ENCODE measurements at regions not wholly inside any gene's neighbourhood (a gene's known extent, or its start where the extent isn't known, plus 50 kb on each side); places are given as distances from the start of the nearest gene placed in this dataset.
A peak's percentile ranks its signal among the peaks of the same experiment; 100 is the strongest.

DNA sequence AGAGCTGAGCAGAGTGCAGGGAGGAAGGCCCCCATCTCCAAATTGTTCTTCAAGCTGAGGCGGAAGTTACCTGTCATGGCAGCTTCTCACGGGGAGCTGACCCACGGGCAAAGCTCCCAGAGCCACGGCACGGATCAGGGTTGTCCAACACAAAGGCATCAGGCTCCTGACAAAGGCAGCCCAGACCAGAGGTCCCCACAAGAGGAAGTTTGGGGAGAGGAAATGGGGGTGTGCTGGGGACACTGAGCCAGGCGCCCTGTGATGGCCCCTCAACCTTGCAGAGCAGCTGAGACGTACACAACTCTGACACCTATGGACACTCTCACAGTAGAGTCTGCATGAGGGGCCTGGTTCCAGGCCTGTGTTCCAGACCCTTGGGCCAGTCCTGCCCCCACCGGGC lies 95.6 kb downstream of the CTTN start:
- Histone ChIP-seq H3K4me3 (ENCODE audit: low read depth, low read length) (no peak overlapping the region), H3K36me3 (ENCODE audit: control insufficient read depth, insufficient read depth, low read length) (peaks cover 61% of the 10 kb centered on the region), H3K27me3 (ENCODE audit: control insufficient read depth, insufficient read depth, low read length) (no peaks in the 10 kb centered on the region), H3K27ac (ENCODE audit: low read depth, low read length) (no peak overlapping the region), H3K4me1 (ENCODE audit: control insufficient read depth, insufficient read depth, low read length) (peaks cover 12% of the 10 kb centered on the region), H3K9me3 (ENCODE audit: control insufficient read depth, insufficient read depth, low read length) (no peaks in the 10 kb centered on the region)
- no peak for DNase-seq (ENCODE audit: low read depth in 4 of 6, low spot score in 6 of 6)
- 92% methylated on average over 8 of the region's 8 CpGs for WGBS (ENCODE audit: insufficient coverage)

DNA sequence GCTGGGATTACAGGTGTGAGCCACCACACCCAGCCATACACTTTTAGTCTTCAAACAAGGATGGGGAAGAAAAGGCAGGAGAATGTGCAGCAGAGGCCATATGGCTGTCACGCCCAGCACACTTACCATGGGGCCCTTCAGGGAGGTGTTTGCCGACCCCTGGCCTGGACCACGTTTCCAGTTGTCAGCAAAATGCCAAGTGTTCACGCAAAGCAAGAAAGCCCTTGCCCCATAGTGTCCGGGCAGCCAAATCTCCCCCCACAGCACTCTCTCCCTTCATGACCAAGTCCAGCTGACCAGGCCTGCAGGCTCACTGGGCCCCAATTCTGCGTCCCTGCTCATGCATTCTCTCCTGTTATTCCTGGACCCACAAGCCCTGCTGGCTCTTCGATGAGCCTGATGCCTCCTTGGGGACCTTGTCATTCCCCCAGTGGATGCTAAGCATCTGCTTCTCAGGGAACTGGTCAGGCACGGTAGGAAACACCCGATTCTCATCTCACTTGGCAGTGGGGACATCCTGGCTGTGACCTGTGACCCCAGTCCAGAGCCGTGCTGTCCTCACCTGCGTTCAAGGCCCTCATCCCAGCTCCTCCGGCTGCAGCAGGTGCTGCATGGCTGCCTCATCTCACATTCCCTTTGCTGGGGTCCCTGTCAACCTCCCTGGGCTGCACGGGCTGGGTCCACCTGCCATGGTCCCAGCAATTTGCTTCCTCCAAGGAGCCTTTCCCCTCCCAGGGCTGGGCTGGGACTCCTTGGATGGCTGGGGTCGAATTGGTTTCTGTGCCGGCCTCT lies 96.4 kb downstream of the CTTN start:
- no peaks in the 10 kb centered on the region for H3K27me3 ChIP-seq (ENCODE audit: control insufficient read depth, insufficient read depth, low read length)
- WGBS (ENCODE audit: insufficient coverage) = 88% methylated on average over 14 of the region's 15 CpGs
- no peak for DNase-seq (ENCODE audit: low read depth in 4 of 6, low spot score in 6 of 6)
- H3K4me1 ChIP-seq (ENCODE audit: control insufficient read depth, insufficient read depth, low read length) = peaks cover 18% of the 10 kb centered on the region
- no peak overlapping the region for H3K4me3 ChIP-seq (ENCODE audit: low read depth, low read length)
- no peaks in the 10 kb centered on the region for H3K9me3 ChIP-seq (ENCODE audit: control insufficient read depth, insufficient read depth, low read length)
- no peak overlapping the region for H3K27ac ChIP-seq (ENCODE audit: low read depth, low read length)
- peaks cover 69% of the 10 kb centered on the region for H3K36me3 ChIP-seq (ENCODE audit: control insufficient read depth, insufficient read depth, low read length)

DNA sequence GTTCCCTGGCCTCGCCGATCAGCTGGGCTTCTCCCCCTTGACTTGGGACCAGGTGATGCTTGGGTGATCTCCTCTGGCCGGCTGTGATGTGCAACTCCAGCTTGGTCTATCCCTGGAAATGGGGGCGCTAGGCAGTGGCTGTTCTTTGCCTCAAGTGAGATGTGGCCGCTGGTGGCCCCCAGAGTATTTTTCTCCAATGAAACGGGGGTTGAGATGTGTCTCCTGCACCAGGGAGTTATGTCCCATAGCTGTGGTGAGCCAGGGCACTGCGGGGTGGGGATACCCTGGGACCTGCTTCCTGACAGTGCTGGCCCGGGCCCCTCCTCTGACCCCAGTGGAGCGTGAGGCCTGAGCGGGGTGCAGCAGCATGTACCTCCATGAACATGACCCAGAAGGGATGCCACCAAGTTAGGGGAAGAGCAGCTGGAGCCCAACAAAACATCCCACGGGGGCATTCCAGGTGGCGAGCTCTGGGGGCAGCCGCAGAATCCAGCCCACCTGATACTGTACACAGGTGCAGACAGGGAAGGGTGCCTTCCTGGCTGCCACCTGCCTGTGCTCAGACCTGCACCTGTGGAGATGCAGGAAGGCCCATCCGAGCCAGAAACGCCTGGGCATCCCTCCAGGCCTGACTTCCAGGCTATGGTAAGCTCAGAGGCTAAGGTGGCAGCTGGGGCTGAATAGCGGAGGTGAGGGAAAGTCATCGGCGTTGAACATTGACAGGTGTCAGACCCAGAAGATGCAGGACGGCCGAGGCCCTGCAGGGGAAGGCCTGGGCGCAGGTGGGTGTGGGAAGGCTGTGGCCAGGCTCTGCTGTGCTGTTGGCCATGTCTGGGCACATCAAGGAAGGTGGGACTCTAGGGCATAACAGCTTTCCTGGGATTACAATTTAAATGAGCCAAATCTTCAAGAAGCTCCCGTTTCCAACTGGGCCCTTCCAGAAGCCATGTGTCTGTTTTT lies 97.3 kb downstream of the CTTN start:
- Histone ChIP-seq H3K27me3 (ENCODE audit: control insufficient read depth, insufficient read depth, low read length) (no peaks in the 10 kb centered on the region), H3K4me1 (ENCODE audit: control insufficient read depth, insufficient read depth, low read length) (peaks cover 27% of the 10 kb centered on the region), H3K4me3 (ENCODE audit: low read depth, low read length) (no peak overlapping the region), H3K36me3 (ENCODE audit: control insufficient read depth, insufficient read depth, low read length) (peaks cover 70% of the 10 kb centered on the region), H3K9me3 (ENCODE audit: control insufficient read depth, insufficient read depth, low read length) (no peaks in the 10 kb centered on the region), H3K27ac (ENCODE audit: low read depth, low read length) (no peak overlapping the region)
- no peak for DNase-seq (ENCODE audit: low read depth in 4 of 6, low spot score in 6 of 6)
- WGBS (ENCODE audit: insufficient coverage) = 93% methylated on average over 22 of the region's 22 CpGs

DNA sequence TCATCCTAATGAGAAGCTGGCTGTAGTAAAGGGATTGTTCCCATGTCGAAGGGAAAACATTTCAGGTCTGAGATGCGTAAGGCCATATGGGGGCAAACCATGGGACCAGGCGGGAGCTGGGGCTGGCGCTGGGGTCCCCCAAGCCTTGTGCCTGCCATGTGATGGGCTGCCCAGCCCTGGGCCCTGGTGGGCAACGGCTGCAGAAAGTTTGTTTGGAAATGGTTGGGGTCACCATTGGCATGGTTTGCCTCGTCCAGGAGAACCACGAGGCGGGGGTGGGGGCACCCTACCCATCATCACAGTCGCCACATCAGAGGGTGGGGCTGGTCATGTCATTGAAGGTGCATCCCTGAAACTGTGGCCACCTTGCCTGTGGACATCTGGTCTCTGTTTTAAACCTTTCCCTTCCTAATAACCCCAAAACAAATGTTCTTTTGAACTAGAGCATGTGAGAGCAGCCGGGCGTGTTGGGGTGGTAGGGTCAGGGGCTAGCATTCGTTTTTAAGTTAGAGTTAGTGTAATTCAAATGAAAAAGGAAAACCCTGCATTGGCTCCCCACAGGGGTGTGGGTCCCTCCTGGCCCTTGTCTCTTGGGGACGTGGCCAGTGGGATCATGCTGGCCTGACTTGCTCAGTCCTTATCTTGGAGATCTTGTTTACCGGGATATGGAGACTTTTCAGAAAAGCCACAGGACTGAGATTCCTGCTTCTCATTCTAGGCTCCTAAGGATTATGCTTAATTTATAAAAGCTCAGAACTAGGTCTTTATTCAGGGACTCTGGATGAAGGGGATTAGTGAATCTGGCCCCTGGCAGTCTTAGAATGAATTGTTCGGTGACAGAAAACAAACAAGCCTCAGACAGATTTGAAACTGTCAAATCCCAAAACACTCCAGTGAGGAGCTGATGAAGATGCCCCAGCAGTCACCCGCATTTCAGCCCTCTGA lies 98.5 kb downstream of the CTTN start:
- H3K27me3 ChIP-seq (ENCODE audit: control insufficient read depth, insufficient read depth, low read length) = no peaks in the 10 kb centered on the region
- no peak for DNase-seq (ENCODE audit: low read depth in 4 of 6, low spot score in 6 of 6)
- H3K36me3 ChIP-seq (ENCODE audit: control insufficient read depth, insufficient read depth, low read length) = peaks cover 74% of the 10 kb centered on the region
- peaks cover 39% of the 10 kb centered on the region for H3K4me1 ChIP-seq (ENCODE audit: control insufficient read depth, insufficient read depth, low read length)
- no peaks in the 10 kb centered on the region for H3K9me3 ChIP-seq (ENCODE audit: control insufficient read depth, insufficient read depth, low read length)
- H3K27ac ChIP-seq (ENCODE audit: low read depth, low read length) = no peak overlapping the region
- WGBS (ENCODE audit: insufficient coverage) = 86% methylated on average over 13 of the region's 16 CpGs
- H3K4me3 ChIP-seq (ENCODE audit: low read depth, low read length) = no peak overlapping the region

DNA sequence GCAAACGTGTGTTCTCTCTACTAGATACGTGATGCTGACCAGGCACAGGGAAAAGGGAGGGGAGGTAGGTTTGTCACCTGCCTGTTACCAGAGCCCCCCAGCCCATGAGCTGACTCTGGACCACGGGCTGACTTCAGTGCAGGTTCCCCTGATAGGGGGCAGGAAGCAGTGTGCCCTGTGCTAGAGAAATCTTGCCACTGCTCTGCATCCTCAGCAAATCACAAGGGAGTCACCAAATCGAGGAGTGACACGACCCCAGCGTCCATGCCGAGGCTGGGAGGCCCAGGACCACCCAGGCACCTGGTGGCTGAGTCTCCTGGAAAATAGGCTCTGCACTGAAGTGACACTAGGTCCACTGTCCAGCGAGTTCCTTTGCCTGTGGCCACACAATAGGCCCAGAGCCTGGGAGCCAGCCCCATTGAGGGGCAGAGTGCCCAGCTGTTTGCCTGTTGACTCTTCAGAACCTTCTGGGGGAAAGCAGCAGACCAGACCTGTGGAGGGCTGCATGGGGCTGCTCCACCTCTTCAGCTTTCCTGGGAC lies 99.3 kb downstream of the CTTN start:
- 67% methylated on average over 7 of the region's 8 CpGs for WGBS (ENCODE audit: insufficient coverage)
- Histone ChIP-seq H3K4me3 (ENCODE audit: low read depth, low read length) (no peak overlapping the region), H3K4me1 (ENCODE audit: control insufficient read depth, insufficient read depth, low read length) (peaks cover 45% of the 10 kb centered on the region), H3K36me3 (ENCODE audit: control insufficient read depth, insufficient read depth, low read length) (peaks cover 70% of the 10 kb centered on the region), H3K27ac (ENCODE audit: low read depth, low read length) (no peak overlapping the region), H3K9me3 (ENCODE audit: control insufficient read depth, insufficient read depth, low read length) (no peaks in the 10 kb centered on the region), H3K27me3 (ENCODE audit: control insufficient read depth, insufficient read depth, low read length) (no peaks in the 10 kb centered on the region)
- DNase-seq (ENCODE audit: low read depth in 4 of 6, low spot score in 6 of 6) = no peak

DNA sequence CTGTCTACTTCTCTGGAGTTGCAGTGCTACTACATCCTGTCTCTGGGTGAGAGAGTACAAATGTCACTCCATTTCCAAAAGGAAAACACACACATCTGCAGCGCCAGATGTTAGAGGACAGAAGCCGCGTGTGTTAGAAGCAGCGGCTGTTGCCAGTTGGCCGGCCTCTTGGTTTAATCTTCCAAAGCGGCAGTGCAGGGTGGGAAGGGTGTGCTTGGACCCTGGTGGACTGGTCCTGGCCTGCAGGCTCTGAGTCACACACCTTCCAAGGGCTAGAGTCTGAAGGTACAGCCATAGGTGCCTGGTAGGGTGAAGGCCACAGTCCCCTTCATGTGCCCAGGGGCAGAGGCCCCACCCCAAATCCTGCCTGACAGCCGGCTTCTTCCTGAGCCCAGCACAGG lies 99.8 kb downstream of the CTTN start:
- no peaks in the 10 kb centered on the region for H3K27me3 ChIP-seq (ENCODE audit: control insufficient read depth, insufficient read depth, low read length)
- H3K4me3 ChIP-seq (ENCODE audit: low read depth, low read length) = no peak overlapping the region
- peaks cover 50% of the 10 kb centered on the region for H3K4me1 ChIP-seq (ENCODE audit: control insufficient read depth, insufficient read depth, low read length)
- peaks cover 70% of the 10 kb centered on the region for H3K36me3 ChIP-seq (ENCODE audit: control insufficient read depth, insufficient read depth, low read length)
- peak in 1 of 6 donors; percentile 38 for DNase-seq (ENCODE audit: low read depth in 4 of 6, low spot score in 6 of 6)
- 74% methylated on average over 7 of the region's 7 CpGs for WGBS (ENCODE audit: insufficient coverage)
- no peak overlapping the region for H3K27ac ChIP-seq (ENCODE audit: low read depth, low read length)
- no peaks in the 10 kb centered on the region for H3K9me3 ChIP-seq (ENCODE audit: control insufficient read depth, insufficient read depth, low read length)

DNA sequence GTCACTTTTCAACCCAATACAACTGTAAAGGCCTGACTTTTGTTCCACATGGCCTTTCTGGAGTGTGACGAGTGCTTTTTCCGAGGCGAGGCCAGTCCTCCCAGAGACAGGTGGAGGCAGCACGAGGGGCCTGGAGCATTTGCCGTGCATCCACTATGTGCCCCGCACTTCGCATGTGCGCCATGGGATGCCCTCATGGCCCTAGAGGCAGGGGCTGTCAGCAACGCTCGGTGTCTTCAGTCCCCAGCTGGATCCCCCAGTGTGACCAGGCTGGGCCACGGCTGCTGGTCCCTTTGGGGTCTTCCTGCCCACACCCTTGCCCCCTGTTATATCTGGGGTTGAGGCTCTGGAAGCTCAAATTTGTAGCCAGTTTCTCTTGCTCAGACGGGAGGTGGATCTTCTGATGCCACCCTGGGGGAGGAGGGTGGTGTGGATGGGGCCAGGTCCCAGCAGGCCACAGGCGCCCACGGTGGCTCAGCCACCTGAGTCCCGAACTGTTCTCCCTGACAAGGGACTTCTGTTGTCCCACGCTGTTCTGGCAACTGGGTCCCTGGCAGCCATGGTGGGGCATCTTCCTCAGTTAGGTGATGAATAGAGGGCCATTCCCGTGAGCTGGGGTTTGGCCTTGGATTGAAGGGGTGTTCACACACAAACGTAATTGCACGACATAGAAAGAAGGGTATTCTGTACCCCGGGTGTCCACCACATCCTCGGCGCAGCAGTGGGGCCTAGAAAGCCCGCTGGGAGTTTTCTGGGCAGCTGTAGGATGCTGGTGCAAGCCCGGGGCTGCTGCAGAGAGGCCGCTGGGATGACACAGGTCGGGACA lies 100.9 kb downstream of the CTTN start:
- H3K4me1 ChIP-seq (ENCODE audit: control insufficient read depth, insufficient read depth, low read length) = peaks cover 61% of the 10 kb centered on the region
- no peaks in the 10 kb centered on the region for H3K9me3 ChIP-seq (ENCODE audit: control insufficient read depth, insufficient read depth, low read length)
- H3K36me3 ChIP-seq (ENCODE audit: control insufficient read depth, insufficient read depth, low read length) = peaks cover 65% of the 10 kb centered on the region
- H3K27ac ChIP-seq (ENCODE audit: low read depth, low read length) = no peak overlapping the region
- no peak for DNase-seq (ENCODE audit: low read depth in 4 of 6, low spot score in 6 of 6)
- no peak overlapping the region for H3K4me3 ChIP-seq (ENCODE audit: low read depth, low read length)
- no peaks in the 10 kb centered on the region for H3K27me3 ChIP-seq (ENCODE audit: control insufficient read depth, insufficient read depth, low read length)
- 90% methylated on average over 22 of the region's 26 CpGs for WGBS (ENCODE audit: insufficient coverage)

DNA sequence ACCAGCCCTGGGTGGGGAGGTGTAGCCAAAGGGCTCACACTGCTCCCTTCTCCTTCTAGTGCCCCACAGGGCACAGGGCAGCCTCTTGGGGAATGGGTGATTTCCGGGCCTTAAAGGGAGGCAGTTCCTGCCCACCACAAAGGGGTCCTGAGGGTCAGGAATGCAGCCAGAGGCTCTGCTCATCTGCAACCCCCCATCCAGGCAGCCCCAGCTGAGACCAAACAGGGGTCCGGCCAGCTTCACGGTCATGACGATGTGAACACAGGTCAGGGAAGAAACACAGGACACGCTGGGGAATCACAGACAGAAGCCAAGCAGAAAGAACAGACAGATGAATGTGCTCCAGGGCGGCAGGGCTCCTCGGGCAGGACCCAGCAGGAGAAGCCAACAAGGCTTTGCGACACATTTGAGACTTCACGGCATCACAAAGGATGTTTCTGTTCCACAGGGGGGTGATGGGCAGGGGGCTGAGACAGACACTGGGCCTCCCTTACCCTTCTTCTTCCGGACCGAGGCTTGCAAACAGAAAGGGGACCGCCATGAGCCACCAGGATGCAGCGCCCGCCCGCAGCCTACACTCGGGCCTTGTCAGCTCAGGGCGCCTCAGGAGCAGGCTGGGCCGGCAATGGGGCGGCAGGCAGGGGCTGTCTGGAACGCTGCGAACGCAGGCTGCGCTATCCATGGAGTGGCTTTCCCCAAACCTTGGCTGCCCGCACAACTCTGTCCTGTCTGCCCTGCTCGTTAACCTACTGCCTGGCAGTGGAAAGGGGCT lies 101.9 kb downstream of the CTTN start:
- no peak overlapping the region for H3K27ac ChIP-seq (ENCODE audit: low read depth, low read length)
- H3K4me3 ChIP-seq (ENCODE audit: low read depth, low read length) = no peak overlapping the region
- H3K27me3 ChIP-seq (ENCODE audit: control insufficient read depth, insufficient read depth, low read length) = no peaks in the 10 kb centered on the region
- H3K9me3 ChIP-seq (ENCODE audit: control insufficient read depth, insufficient read depth, low read length) = no peaks in the 10 kb centered on the region
- DNase-seq (ENCODE audit: low read depth in 4 of 6, low spot score in 6 of 6) = peak in 1 of 6 donors; percentile 30
- peaks cover 56% of the 10 kb centered on the region for H3K36me3 ChIP-seq (ENCODE audit: control insufficient read depth, insufficient read depth, low read length)
- WGBS (ENCODE audit: insufficient coverage) = 50% methylated on average over 24 of the region's 25 CpGs
- peaks cover 71% of the 10 kb centered on the region for H3K4me1 ChIP-seq (ENCODE audit: control insufficient read depth, insufficient read depth, low read length)
